Esophagus muscularis mucosa (tissue), 4 donors: ENCODE measurements at regions not wholly inside any gene's neighbourhood (a gene's known extent, or its start where the extent isn't known, plus 50 kb on each side); places are given as distances from the start of the nearest gene placed in this dataset.

Experiments used
- DNase-seq: peaks from one replicate; pipeline ENCODE4 v3.0.0-alpha.2; 2017; ENCODE audit errors: extremely low spot score
- H3K27ac ChIP-seq, 4 donors: fragments of 200-600 bp; sonication (generic); replicated peaks in 1 of 4; 1 replicate in 3 of 4; 2 replicates in 1 of 4; pipeline ENCODE4 v1.5.1; 2016 to 2019; ENCODE audit warnings: mild to moderate bottlenecking in 1 of 4
- H3K27me3 ChIP-seq, 4 donors: fragments of 200-600 bp; sonication (generic); one replicate each; pipeline versions ENCODE4 v1.5.1 to v1.6.0; 2016 to 2019
- H3K36me3 ChIP-seq, 4 donors: fragments of 200-600 bp; sonication (generic); one replicate each; pipeline ENCODE4 v1.5.1; 2016 to 2019
- H3K4me1 ChIP-seq, 4 donors: fragments of 200-600 bp; sonication (generic); one replicate each; pipeline ENCODE4 v1.5.1; 2016 to 2019
- H3K4me3 ChIP-seq, 4 donors: fragments of 200-600 bp; sonication (generic); 1 replicate in 2 of 4; 2 replicates in 2 of 4; pipeline ENCODE4 v1.5.1; 2016 to 2019; ENCODE audit warnings: mild to moderate bottlenecking in 4 of 4, moderate library complexity in 1 of 4
- H3K9me3 ChIP-seq, 4 donors: fragments of 200-600 bp; sonication (generic); 1 replicate in 3 of 4; 2 replicates in 1 of 4; pipeline ENCODE4 v1.5.1; 2016 to 2019
- EP300 ChIP-seq: sonication (generic); formaldehyde crosslinking; IDR thresholded peaks from one replicate; pipeline ENCODE4 v1.6.1; 2017; ENCODE audit warnings: antibody characterized with exemption
- POLR2A ChIP-seq: fragments of 450-650 bp; IDR thresholded peaks from one replicate; pipeline ENCODE4 v1.6.1; 2017; ENCODE audit warnings: antibody characterized with exemption, moderate library complexity, mild to moderate bottlenecking, low read depth
- POLR2AphosphoS5 ChIP-seq, 2 donors: sonication (generic); formaldehyde crosslinking; IDR thresholded peaks; one replicate each; pipeline ENCODE4 v1.6.1; 2017; ENCODE audit warnings: antibody characterized with exemption in 2 of 2
- WGBS: methylation state at CpG from one replicate; pipeline ENCODE4 v1.1.5; 2018; 5-methylcytosine and 5-hydroxymethylcytosine counted together
- intact Hi-C: fragments of 100-400 bp; cut with DNase I; formaldehyde crosslinking; loops from one replicate; pipeline ENCODE4 v1.15.1; 2023
- TF ChIP-seq, protein P1 (sequence below), 3 experiments: fragments of 200-600 bp in 2 of 3; fragments of 450-650 bp in 1 of 3; sonication (generic) in 2 of 3; IDR thresholded peaks; one replicate each; pipeline ENCODE4 v1.5.1; 2017 to 2019; ENCODE audit warnings: antibody characterized with exemption in 3 of 3, mild to moderate bottlenecking in 2 of 3, moderate library complexity in 1 of 3

DNA sequence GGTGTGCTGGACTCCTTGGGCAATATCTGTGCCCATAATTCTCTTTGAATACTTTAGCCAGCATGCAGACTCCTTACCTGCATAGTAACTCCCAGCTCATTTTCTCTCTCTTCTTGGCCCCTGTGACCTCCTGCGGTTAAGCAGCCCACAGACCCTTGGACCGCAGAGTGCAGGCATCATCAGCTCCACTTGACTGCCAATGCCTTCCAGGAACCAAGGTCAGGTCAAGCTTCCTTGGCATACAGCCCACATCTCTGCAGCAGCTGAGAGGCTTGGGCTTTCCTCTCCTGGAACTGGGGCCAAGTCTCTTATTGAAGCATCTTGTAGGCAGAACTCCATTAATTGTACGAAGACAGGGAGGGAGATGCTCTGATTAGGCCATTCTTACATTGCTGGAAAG lies 130.1 kb upstream of the PIEZO2 start:
- Histone ChIP-seq H3K36me3 (no peaks in the 10 kb centered on the region), H3K9me3 (no peaks in the 10 kb centered on the region), H3K4me1 (peaks cover 0 to 7% (median 0%) of the 10 kb centered on the region in 4 donors), H3K4me3 (no peak overlapping the region), H3K27ac (no peak overlapping the region), H3K27me3 (no peaks in the 10 kb centered on the region)
- WGBS: 98% methylated on average over 3 of the region's 3 CpGs
- no peak for DNase-seq
- TF ChIP-seq POLR2A (no peak), POLR2AphosphoS5 (IDR thresholded peaks at IDR 0.05) (no peak), EP300 (no peak)
- TF ChIP-seq, protein P1, sequence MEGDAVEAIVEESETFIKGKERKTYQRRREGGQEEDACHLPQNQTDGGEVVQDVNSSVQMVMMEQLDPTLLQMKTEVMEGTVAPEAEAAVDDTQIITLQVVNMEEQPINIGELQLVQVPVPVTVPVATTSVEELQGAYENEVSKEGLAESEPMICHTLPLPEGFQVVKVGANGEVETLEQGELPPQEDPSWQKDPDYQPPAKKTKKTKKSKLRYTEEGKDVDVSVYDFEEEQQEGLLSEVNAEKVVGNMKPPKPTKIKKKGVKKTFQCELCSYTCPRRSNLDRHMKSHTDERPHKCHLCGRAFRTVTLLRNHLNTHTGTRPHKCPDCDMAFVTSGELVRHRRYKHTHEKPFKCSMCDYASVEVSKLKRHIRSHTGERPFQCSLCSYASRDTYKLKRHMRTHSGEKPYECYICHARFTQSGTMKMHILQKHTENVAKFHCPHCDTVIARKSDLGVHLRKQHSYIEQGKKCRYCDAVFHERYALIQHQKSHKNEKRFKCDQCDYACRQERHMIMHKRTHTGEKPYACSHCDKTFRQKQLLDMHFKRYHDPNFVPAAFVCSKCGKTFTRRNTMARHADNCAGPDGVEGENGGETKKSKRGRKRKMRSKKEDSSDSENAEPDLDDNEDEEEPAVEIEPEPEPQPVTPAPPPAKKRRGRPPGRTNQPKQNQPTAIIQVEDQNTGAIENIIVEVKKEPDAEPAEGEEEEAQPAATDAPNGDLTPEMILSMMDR (IDR thresholded peaks at IDR 0.05): no peak
- intact Hi-C loops: no loop called here

DNA sequence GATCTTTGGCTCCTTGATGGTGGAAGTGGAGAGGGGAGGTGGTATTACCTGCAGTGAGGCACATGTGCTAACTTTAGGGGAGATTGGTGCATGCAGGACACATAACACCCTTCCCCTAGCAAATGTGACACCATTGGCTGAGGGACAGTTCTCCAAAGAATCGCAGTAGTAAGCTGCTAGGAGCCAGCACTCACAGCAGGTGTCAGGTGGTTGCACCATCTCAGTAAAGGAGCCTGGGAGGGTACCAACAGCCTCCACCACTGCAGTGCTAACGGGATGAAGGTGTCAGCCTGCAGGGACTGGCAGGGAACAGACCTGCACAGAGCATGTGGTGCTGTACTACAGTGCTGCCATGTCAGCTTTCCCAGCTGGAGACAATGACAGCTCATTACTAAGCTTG lies 127.3 kb upstream of the PIEZO2 start:
- Histone ChIP-seq H3K27me3 (no peaks in the 10 kb centered on the region), H3K27ac (no peak overlapping the region), H3K4me1 (no peaks in the 10 kb centered on the region), H3K4me3 (no peak overlapping the region), H3K36me3 (no peaks in the 10 kb centered on the region), H3K9me3 (no peaks in the 10 kb centered on the region)
- intact Hi-C loops: no loop called here
- DNase-seq: no peak
- no peak for TF ChIP-seq POLR2AphosphoS5 (IDR thresholded peaks at IDR 0.05)
- WGBS: 83% methylated on average over 2 of the region's 2 CpGs

- Histone ChIP-seq H3K4me1 (peaks cover 0 to 5% (median 2%) of the 10 kb centered on the region in 4 donors), H3K27ac (no peak overlapping the region), H3K9me3 (no peaks in the 10 kb centered on the region), H3K36me3 (no peaks in the 10 kb centered on the region), H3K4me3 (no peak overlapping the region), H3K27me3 (no peaks in the 10 kb centered on the region)
- WGBS: 92% methylated on average over 6 of the region's 6 CpGs
- no peak for DNase-seq
- TF ChIP-seq POLR2AphosphoS5 (IDR thresholded peaks at IDR 0.05): no peak
- TF ChIP-seq, protein P1 (IDR thresholded peaks at IDR 0.05): no peak
- no peak for TF ChIP-seq POLR2A
- no peak for TF ChIP-seq EP300
- intact Hi-C loops: no loop called here
Observed at GRCh38 chr18:11274144-11274794, 124.9 kb upstream of the PIEZO2 start.

DNA sequence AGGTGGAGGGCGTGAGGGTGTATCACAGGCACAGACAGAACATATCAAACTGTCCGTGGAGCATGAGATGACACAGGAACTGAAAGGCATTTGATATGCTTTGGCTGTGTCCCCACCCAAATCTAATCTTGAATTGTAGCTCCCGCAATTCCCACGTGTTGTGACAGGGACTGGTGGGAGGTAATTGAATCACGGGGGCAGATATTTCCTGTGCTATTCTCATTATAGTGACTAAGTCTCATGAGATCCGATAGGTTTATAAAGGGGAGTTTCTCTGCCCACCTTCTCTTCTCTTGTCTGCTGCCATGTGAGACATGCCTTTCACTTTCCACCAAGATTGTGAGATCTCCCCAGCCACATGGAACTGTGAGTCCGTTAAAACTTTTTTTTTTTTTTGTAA lies 123.1 kb upstream of the PIEZO2 start:
- peaks cover 0 to under 1% (median 0%) of the 10 kb centered on the region in 4 donors for H3K27me3 ChIP-seq
- H3K36me3 ChIP-seq: no peaks in the 10 kb centered on the region
- intact Hi-C loops: no loop called here
- TF ChIP-seq EP300 (no peak), POLR2A (no peak), POLR2AphosphoS5 (IDR thresholded peaks at IDR 0.05) (no peak)
- TF ChIP-seq, protein P1 (IDR thresholded peaks at IDR 0.05): no peak
- H3K4me3 ChIP-seq: no peak overlapping the region
- WGBS: 62% methylated on average over 7 of the region's 7 CpGs
- no peak overlapping the region for H3K27ac ChIP-seq
- H3K4me1 ChIP-seq: peaks cover 0 to 20% (median 16%) of the 10 kb centered on the region in 4 donors
- DNase-seq: no peak
- no peaks in the 10 kb centered on the region for H3K9me3 ChIP-seq

- no peak for DNase-seq
Observed at GRCh38 chr18:11271954-11272353, 122.6 kb upstream of the PIEZO2 start.

More at GRCh38 chr18:11271954-11272353, 122.6 kb upstream of the PIEZO2 start:
- Histone ChIP-seq H3K9me3 (no peaks in the 10 kb centered on the region), H3K36me3 (no peaks in the 10 kb centered on the region), H3K27me3 (peaks cover 0 to 5% (median 0%) of the 10 kb centered on the region in 4 donors), H3K4me3 (no peak overlapping the region), H3K27ac (no peak overlapping the region), H3K4me1 (peaks cover 0 to 20% (median 16%) of the 10 kb centered on the region in 4 donors)
- 49% methylated on average over 3 of the region's 3 CpGs for WGBS
- no peak for TF ChIP-seq EP300
- TF ChIP-seq POLR2AphosphoS5 (IDR thresholded peaks at IDR 0.05): no peak
- TF ChIP-seq, protein P1 (IDR thresholded peaks at IDR 0.05): no peak
- TF ChIP-seq POLR2A: no peak
- intact Hi-C loops: no loop called here
